Endothelial cell of umbilical vein (primary cell): ENCODE measurements at regions not wholly inside any gene's neighbourhood (a gene's known extent, or its start where the extent isn't known, plus 50 kb on each side); places are given as distances from the start of the nearest gene placed in this dataset.

Experiments
- BruUV-seq: library from RNA; stranded (reverse); fragments of 400-500 nt; replicated peaks from 2 replicates; lab custom pipeline; 2021; lab: Mats Ljungman, UMichigan
- CTCF ChIA-PET: fragments of 300-600, 350-600 bp; sonication (Branson Sonifier 250); formaldehyde crosslinking; loops from one replicate; lab custom pipeline; 2021; ENCODE audit warnings: antibody characterized with exemption, inconsistent platforms; lab: Charles Lee
- POLR2A ChIA-PET: fragments of 300-600, 350-600 bp; sonication (Branson Sonifier 250); formaldehyde crosslinking; loops from one replicate; lab custom pipeline; 2021; ENCODE audit warnings: antibody characterized with exemption, inconsistent platforms; lab: Charles Lee
- DNase-seq: peaks from one replicate; pipeline ENCODE4 v3.0.0-alpha.2; 2011; ENCODE audit warnings: low read depth, low spot score
- FAIRE-seq: peaks from 2 replicates; lab custom pipeline; 2011; peaks lifted over from hg19 to GRCh38; lab: Jason Lieb, UNC
- H2AFZ ChIP-seq: 2 replicates; pipeline ENCODE4 v1.6.0; 2012; ENCODE audit warnings: low read depth, low read length, control low read depth, inconsistent platforms
- H3K27ac ChIP-seq: 2 replicates; pipeline ENCODE4 v1.5.1; 2011; ENCODE audit warnings: low read depth, mild to moderate bottlenecking, control low read depth, low read length, moderate library complexity; ENCODE audit not compliant: insufficient read depth
- H3K27me3 ChIP-seq, 2 experiments: 2 replicates each; pipeline versions ENCODE4 v1.6.0 to v1.6.1; 2011; ENCODE audit warnings: low read length in 2 of 2, mixed read lengths in 1 of 2; ENCODE audit not compliant: control insufficient read depth in 2 of 2, insufficient read depth in 2 of 2
- H3K36me3 ChIP-seq, 2 experiments: 2 replicates in 1 of 2; 3 replicates in 1 of 2; pipeline ENCODE4 v1.5.1; 2011; ENCODE audit warnings: low read length in 2 of 2, mild to moderate bottlenecking in 1 of 2, moderate library complexity in 1 of 2; ENCODE audit not compliant: control insufficient read depth in 2 of 2, insufficient read depth in 2 of 2; ENCODE audit errors: extremely low read depth in 1 of 2
- H3K4me1 ChIP-seq: 3 replicates; pipeline ENCODE4 v1.5.1; 2011; ENCODE audit warnings: mild to moderate bottlenecking, low read length; ENCODE audit not compliant: control insufficient read depth, insufficient read depth; ENCODE audit errors: extremely low read depth
- H3K4me2 ChIP-seq: 2 replicates; pipeline ENCODE4 v1.6.1; 2011; ENCODE audit warnings: low read length, control low read depth, mixed read lengths; ENCODE audit not compliant: insufficient read depth
- H3K4me3 ChIP-seq, 3 experiments: fragments of 200-600 bp in 1 of 3; sonication (generic), shearing (Covaris generic) in 1 of 3; replicated peaks in 1 of 3; 2 replicates each; pipeline ENCODE4 v1.5.1; 2011 to 2016; ENCODE audit warnings: control low read depth in 3 of 3, low read length in 3 of 3, mild to moderate bottlenecking in 2 of 3, inconsistent platforms in 1 of 3, low read depth in 1 of 3, moderate library complexity in 1 of 3; ENCODE audit not compliant: insufficient read depth in 1 of 3
- H3K79me2 ChIP-seq: 2 replicates; pipeline ENCODE4 v1.6.0; 2012; ENCODE audit warnings: low read length, inconsistent platforms; ENCODE audit not compliant: control insufficient read depth, insufficient read depth
- H3K9ac ChIP-seq: replicated peaks from 2 replicates; pipeline ENCODE3; 2011; ENCODE audit warnings: low read length, control low read depth; ENCODE audit not compliant: insufficient read depth; ENCODE audit errors: extremely low read depth
- H3K9me1 ChIP-seq: replicated peaks from 3 replicates; pipeline ENCODE4 v1.6.0; 2011; ENCODE audit warnings: mild to moderate bottlenecking, low read length; ENCODE audit not compliant: control insufficient read depth, insufficient read depth; ENCODE audit errors: extremely low read depth
- H3K9me3 ChIP-seq: replicated peaks from 2 replicates; pipeline ENCODE4 v1.5.1; 2012; ENCODE audit warnings: low read length, inconsistent platforms; ENCODE audit not compliant: control insufficient read depth, insufficient read depth
- H4K20me1 ChIP-seq: replicated peaks from 2 replicates; pipeline ENCODE3; 2011; ENCODE audit warnings: mild to moderate bottlenecking, low read length; ENCODE audit not compliant: control insufficient read depth, insufficient read depth; ENCODE audit errors: extremely low read depth
- CTCF ChIP-seq, 2 donors: IDR thresholded peaks; 1 replicate in 1 of 2; 2 replicates in 1 of 2; pipeline ENCODE4 v1.5.1; 2011; ENCODE audit warnings: low read length in 2 of 2, mild to moderate bottlenecking in 2 of 2, moderate library complexity in 2 of 2, control low read depth in 1 of 2, inconsistent platforms in 1 of 2, low read depth in 1 of 2; ENCODE audit not compliant: insufficient read depth in 1 of 2; ENCODE audit errors: extremely low read depth in 1 of 2
- EZH2 ChIP-seq: IDR thresholded peaks from 2 replicates; pipeline ENCODE4 v1.6.1; 2012; ENCODE audit warnings: borderline replicate concordance, low read depth, mild to moderate bottlenecking, moderate library complexity, low read length, inconsistent platforms; ENCODE audit not compliant: severe bottlenecking
- FOS ChIP-seq: IDR thresholded peaks from 2 replicates; pipeline ENCODE4 v1.6.1; 2011; ENCODE audit warnings: mild to moderate bottlenecking, low read length, moderate library complexity, borderline replicate concordance; ENCODE audit not compliant: insufficient read depth
- GATA2 ChIP-seq: IDR thresholded peaks from 2 replicates; pipeline ENCODE4 v1.7.0; 2011; ENCODE audit warnings: low read depth, mild to moderate bottlenecking, moderate library complexity, mixed read lengths, low read length; ENCODE audit not compliant: insufficient read length, insufficient read depth
- JUN ChIP-seq: IDR thresholded peaks from 2 replicates; pipeline ENCODE4 v1.6.1; 2011; ENCODE audit warnings: borderline replicate concordance, low read depth; ENCODE audit not compliant: insufficient read length, insufficient read depth
- POLR2A ChIP-seq: IDR thresholded peaks from 2 replicates; pipeline ENCODE4 v1.6.1; 2012; ENCODE audit warnings: low read depth, mild to moderate bottlenecking, control low read depth, low read length
- POLR2AphosphoS5 ChIP-seq: IDR thresholded peaks from 2 replicates; pipeline ENCODE4 v1.6.1; 2012; ENCODE audit warnings: low read depth, mild to moderate bottlenecking, control low read depth, low read length, moderate library complexity; ENCODE audit not compliant: insufficient read depth
- dilution Hi-C: fragments of 300-500 bp; cut with MboI; formaldehyde crosslinking; loops from one replicate; pipeline ENCODE4 v1.15.0; 2019; ENCODE audit warnings: low sequenced_read_pairs; ENCODE audit not compliant: extremely low pct_ligation_motif_present
- intact Hi-C: fragments of 100-400 bp; cut with micrococcal nuclease; formaldehyde crosslinking; loops from one replicate; pipeline ENCODE4 v1.10.0; 2022

- ChIA-PET POLR2A (no interaction called here), CTCF (no interaction called here)
- H3K27me3 ChIP-seq, result no peaks in the 10 kb centered on the region
- H3K79me2 ChIP-seq, result no peaks in the 10 kb centered on the region
- no peak overlapping the region for H3K4me2 ChIP-seq
- no TSS peak for BruUV-seq
- FAIRE-seq (no peak), DNase-seq (no peak)
- no peaks in the 10 kb centered on the region for H3K9me1 ChIP-seq
- no peaks in the 10 kb centered on the region for H3K4me1 ChIP-seq
- no peak overlapping the region for H3K9ac ChIP-seq
- no peak overlapping the region for H2AFZ ChIP-seq
- intact Hi-C loops, result no loop called here
- dilution Hi-C loops, result no loop called here
- no peak overlapping the region for H3K4me3 ChIP-seq
- H3K9me3 ChIP-seq, result no peaks in the 10 kb centered on the region
- no peaks in the 10 kb centered on the region for H3K36me3 ChIP-seq
- no peak for TF ChIP-seq POLR2A
- no peak for TF ChIP-seq FOS
- TF ChIP-seq CTCF (IDR thresholded peaks at IDR 0.05; ENCODE audit: extremely low read depth in 1 of 2, insufficient read depth in 1 of 2, low read depth in 1 of 2, low read length in 2 of 2), result no peak
- H3K27ac ChIP-seq, result no peak overlapping the region
- no peaks in the 10 kb centered on the region for H4K20me1 ChIP-seq
Measured at GRCh38 chr2:145126146-145126545, 606.2 kb upstream of the ZEB2 start.

- BruUV-seq, result no TSS peak
Measured at GRCh38 chr2:145124085-145124484, 604.2 kb upstream of the ZEB2 start.

More at GRCh38 chr2:145124085-145124484, 604.2 kb upstream of the ZEB2 start:
- Histone ChIP-seq H4K20me1 (no peaks in the 10 kb centered on the region), H3K36me3 (no peaks in the 10 kb centered on the region), H3K9me1 (no peaks in the 10 kb centered on the region), H3K27me3 (no peaks in the 10 kb centered on the region), H3K4me1 (no peaks in the 10 kb centered on the region), H3K4me2 (no peak overlapping the region), H3K9ac (no peak overlapping the region), H2AFZ (no peak overlapping the region), H3K9me3 (no peaks in the 10 kb centered on the region), H3K27ac (no peak overlapping the region), H3K79me2 (no peaks in the 10 kb centered on the region), H3K4me3 (no peak overlapping the region)
- POLR2A ChIA-PET, result no interaction called here
- FAIRE-seq (no peak), DNase-seq (no peak)
- intact Hi-C loops (no loop called here), dilution Hi-C loops (no loop called here)
- CTCF ChIA-PET, result no interaction called here
- no peak for TF ChIP-seq GATA2
- no peak for TF ChIP-seq EZH2
- no peak for TF ChIP-seq POLR2AphosphoS5
- no peak for TF ChIP-seq FOS
- TF ChIP-seq JUN, result no peak
